B cell (primary cell): ENCODE measurements at regions not wholly inside any gene's neighbourhood (a gene's known extent, or its start where the extent isn't known, plus 50 kb on each side); places are given as distances from the start of the nearest gene placed in this dataset.
A peak's percentile ranks its signal among the peaks of the same experiment; 100 is the strongest.

Experiments
- ATAC-seq: fragments of 200-7000 bp; cut with Tn5 transposase; one replicate; pipeline ENCODE4 v1.10.0; 2021; ENCODE audit warnings: low read depth, mild to moderate bottlenecking, moderate number of reproducible peaks, moderate library complexity
- CTCF ChIA-PET: fragments of 350-600 bp; sonication (Branson Sonifier 250); formaldehyde crosslinking; loops from one replicate; lab custom pipeline; 2021; ENCODE audit warnings: antibody characterized with exemption, inconsistent platforms; lab: Charles Lee
- POLR2A ChIA-PET: fragments of 350-600 bp; sonication (Branson Sonifier 250); formaldehyde crosslinking; loops from one replicate; lab custom pipeline; 2021; ENCODE audit warnings: antibody characterized with exemption; lab: Charles Lee
- DNase-seq: peaks from one replicate; pipeline ENCODE4 v3.0.0; 2013
- H2AFZ ChIP-seq: 2 replicates; pipeline ENCODE4 v1.6.1; 2012; ENCODE audit warnings: mild to moderate bottlenecking, low read depth, low read length; ENCODE audit not compliant: insufficient read depth, poor library complexity, severe bottlenecking
- H3K27ac ChIP-seq, 2 donors: 1 replicate in 1 of 2; 2 replicates in 1 of 2; pipeline ENCODE4 v1.5.1; 2012 to 2013; ENCODE audit warnings: low read length in 2 of 2, mild to moderate bottlenecking in 2 of 2, moderate library complexity in 1 of 2
- H3K27me3 ChIP-seq, 4 experiments: fragments of 200-600 bp in 1 of 4; sonication (generic) in 1 of 4; replicated peaks in 1 of 4; 1 replicate in 2 of 4; 2 replicates in 2 of 4; pipeline versions ENCODE4 v1.6.1 to v1.7.0; 2013 to 2016; ENCODE audit warnings: low read length in 3 of 4, mild to moderate bottlenecking in 2 of 4, mixed read lengths in 1 of 4, moderate library complexity in 1 of 4; ENCODE audit not compliant: insufficient read depth in 4 of 4, control insufficient read depth in 3 of 4; ENCODE audit errors: control extremely low read depth in 1 of 4
- H3K36me3 ChIP-seq, 2 experiments: replicated peaks in 1 of 2; 1 replicate in 1 of 2; 2 replicates in 1 of 2; pipeline versions ENCODE4 v1.6.1 to v1.7.1; 2013; ENCODE audit warnings: low read length in 1 of 2; ENCODE audit not compliant: insufficient read depth in 2 of 2, control insufficient read depth in 1 of 2; ENCODE audit errors: control extremely low read depth in 1 of 2, extremely low read depth in 1 of 2
- H3K4me1 ChIP-seq, 2 donors: fragments of 200-600 bp in 1 of 2; sonication (generic) in 1 of 2; 1 replicate in 1 of 2; 2 replicates in 1 of 2; pipeline versions ENCODE4 v1.5.1 to v1.6.1; 2013 to 2017; ENCODE audit warnings: low read length in 2 of 2; ENCODE audit not compliant: control insufficient read depth in 2 of 2, insufficient read depth in 2 of 2
- H3K4me2 ChIP-seq: replicated peaks from 2 replicates; pipeline ENCODE3; 2012; ENCODE audit warnings: mild to moderate bottlenecking, low read depth, low read length; ENCODE audit not compliant: poor library complexity, severe bottlenecking
- H3K4me3 ChIP-seq, 5 experiments: fragments of 200-600 bp in 1 of 5; sonication (generic) in 1 of 5; 1 replicate in 3 of 5; 2 replicates in 2 of 5; pipeline versions ENCODE4 v1.5.1 to v1.7.0; 2011 to 2016; ENCODE audit warnings: low read length in 4 of 5, mild to moderate bottlenecking in 4 of 5, low read depth in 2 of 5, control low read depth in 1 of 5, moderate library complexity in 1 of 5; ENCODE audit not compliant: insufficient read depth in 1 of 5; ENCODE audit errors: control extremely low read depth in 1 of 5, extremely low read depth in 1 of 5
- H3K79me2 ChIP-seq: fragments of 200-600 bp; sonication (generic); one replicate; pipeline ENCODE4 v1.6.0; 2016; ENCODE audit warnings: low read length; ENCODE audit not compliant: control insufficient read depth, insufficient read depth
- H3K9ac ChIP-seq: fragments of 200-600 bp; sonication (generic); 2 replicates; pipeline ENCODE4 v1.6.1; 2017; ENCODE audit warnings: mild to moderate bottlenecking, low read length, moderate library complexity
- H3K9me3 ChIP-seq, 3 donors: one replicate each; pipeline versions ENCODE4 v1.6.1 to v1.7.1; 2013; ENCODE audit warnings: low read length in 2 of 3; ENCODE audit not compliant: control insufficient read depth in 2 of 3, insufficient read depth in 1 of 3; ENCODE audit errors: control extremely low read depth in 1 of 3
- H4K20me1 ChIP-seq: 2 replicates; pipeline ENCODE4 v1.6.0; 2012; ENCODE audit warnings: mild to moderate bottlenecking, low read length; ENCODE audit not compliant: insufficient read depth, control insufficient read depth, poor library complexity, severe bottlenecking
- H3K27ac Mint-ChIP-seq: one replicate; pipeline ENCODE4 v1.8.0; 2021; ENCODE audit warnings: mixed read lengths
- H3K27me3 Mint-ChIP-seq: one replicate; pipeline ENCODE4 v1.8.0; 2021; ENCODE audit warnings: mixed read lengths
- H3K4me1 Mint-ChIP-seq: one replicate; pipeline ENCODE4 v1.8.0; 2021; ENCODE audit warnings: mixed read lengths
- H3K4me3 Mint-ChIP-seq: one replicate; pipeline ENCODE4 v1.8.0; 2021; ENCODE audit warnings: mixed read lengths
- H3K9me3 Mint-ChIP-seq: one replicate; pipeline ENCODE4 v1.8.0; 2022; ENCODE audit warnings: mixed read lengths; ENCODE audit not compliant: insufficient read depth
- CTCF ChIP-seq: fragments of 200-600 bp; IDR thresholded peaks from one replicate; pipeline ENCODE4 v1.8.0; 2022; ENCODE audit warnings: antibody characterized with exemption, mild to moderate bottlenecking
- EZH2 ChIP-seq: IDR thresholded peaks from 2 replicates; pipeline ENCODE4 v1.6.1; 2012; ENCODE audit warnings: borderline replicate concordance, low read depth, mild to moderate bottlenecking, moderate library complexity, low read length; ENCODE audit not compliant: insufficient read depth, poor library complexity, severe bottlenecking
- WGBS: methylation state at CpG from one replicate; pipeline ENCODE4 v1.1.5; 2013; ENCODE audit warnings: missing lambda C conversion rate; ENCODE audit not compliant: insufficient coverage; 5-methylcytosine and 5-hydroxymethylcytosine counted together
- intact Hi-C: fragments of 100-400 bp; cut with micrococcal nuclease; formaldehyde crosslinking; loops from one replicate; pipeline ENCODE4 v1.10.0; 2022

- H3K27ac ChIP-seq: no peak overlapping the region
- peak; percentile 74 for TF ChIP-seq CTCF
- no peak for TF ChIP-seq EZH2
- no peaks in the 10 kb centered on the region for H3K9me3 ChIP-seq
- WGBS: 0% methylated on average over 1 of the region's 9 CpGs
- no peaks in the 10 kb centered on the region for H3K79me2 ChIP-seq
- peaks cover 2 to 3% of the 10 kb centered on the region in 2 donors for H3K4me1 ChIP-seq
- no peaks in the 10 kb centered on the region for H3K36me3 ChIP-seq
- DNase-seq (peak; percentile 47), ATAC-seq (no peak)
- no peaks in the 10 kb centered on the region for H4K20me1 ChIP-seq
- Mint-ChIP-seq H3K9me3 (no peaks in the 10 kb centered on the region), H3K4me3 (no peak overlapping the region), H3K27me3 (peaks cover 19% of the 10 kb centered on the region), H3K27ac (no peak overlapping the region), H3K4me1 (peaks cover 1% of the 10 kb centered on the region)
- CTCF ChIA-PET: interaction anchor here (0.7 to 4.3 kb wide), 15 partner anchors 8 to 1169 kb away, joined by 3 to 119 read pairs (median 5); partner anchors contain the start of genes DAB2 and FYB1
- intact Hi-C loops: loop anchor here (1.0 to 10.0 kb wide), 2 partner anchors 330 to 553 kb away; no protein-coding TSS in a partner anchor
- peaks cover 0 to 8% (median under 1%) of the 10 kb centered on the region in 4 experiments for H3K27me3 ChIP-seq
- peak overlapping the region; percentile 8 for H2AFZ ChIP-seq
- POLR2A ChIA-PET: no interaction called here
- no peak overlapping the region for H3K4me3 ChIP-seq
- no peak overlapping the region for H3K9ac ChIP-seq
- H3K4me2 ChIP-seq: peak overlapping the region; percentile 28
Measured at GRCh38 chr5:39547553-39548154, 122.9 kb upstream of the DAB2 start.

- H3K9me3 Mint-ChIP-seq: no peaks in the 10 kb centered on the region
- ChIA-PET CTCF (interaction anchor here (1.1 to 4.9 kb wide), 5 partner anchors 39 to 1103 kb away, joined by 3 to 35 read pairs (median 5); no protein-coding TSS in a partner anchor), POLR2A (no interaction called here)
- WGBS: 87% methylated on average over 2 of the region's 3 CpGs
- Histone ChIP-seq H3K36me3 (no peaks in the 10 kb centered on the region), H3K79me2 (no peaks in the 10 kb centered on the region), H3K27ac (no peak overlapping the region), H3K27me3 (peaks cover 0 to 8% (median under 1%) of the 10 kb centered on the region in 4 experiments), H3K9me3 (no peaks in the 10 kb centered on the region), H2AFZ (no peak overlapping the region), H3K9ac (no peak overlapping the region), H3K4me1 (peaks cover 2 to 3% of the 10 kb centered on the region in 2 donors), H3K4me2 (no peak overlapping the region), H3K4me3 (no peak overlapping the region), H4K20me1 (no peaks in the 10 kb centered on the region)
- DNase-seq (no peak), ATAC-seq (no peak)
- H3K4me1 Mint-ChIP-seq: peaks cover 1% of the 10 kb centered on the region
- H3K27me3 Mint-ChIP-seq: peaks cover 4% of the 10 kb centered on the region
- TF ChIP-seq CTCF (no peak), EZH2 (no peak)
- intact Hi-C loops: loop anchor here (10.0 kb wide), 1 partner anchor 550 kb away; no protein-coding TSS in a partner anchor
- H3K4me3 Mint-ChIP-seq: no peak overlapping the region
- no peak overlapping the region for H3K27ac Mint-ChIP-seq
Measured at GRCh38 chr5:39544941-39545340, 120.2 kb upstream of the DAB2 start.
